HepG2 (cell line): ENCODE measurements at regions not wholly inside any gene's neighbourhood (a gene's known extent, or its start where the extent isn't known, plus 50 kb on each side); places are given as distances from the start of the nearest gene placed in this dataset.

Experiments used
- AGO1 ChIP-seq: fragments of 200-400 bp; formaldehyde crosslinking; IDR thresholded peaks from 2 replicates; pipeline ENCODE4 v1.6.1; 2017; ENCODE audit warnings: mild to moderate bottlenecking, low read depth, low read length, moderate library complexity; ENCODE audit not compliant: poor library complexity, severe bottlenecking
- CSRNP2 ChIP-seq: sonication (generic); formaldehyde crosslinking; conservative IDR thresholded peaks from 2 replicates; pipeline ENCODE4 v1.8.0; 2022; ENCODE audit warnings: low read depth, missing genetic modification reagents
- GLI4 ChIP-seq: sonication (generic); formaldehyde crosslinking; IDR thresholded peaks from 2 replicates; pipeline ENCODE4 v1.5.1; 2020; ENCODE audit warnings: missing genetic modification reagents, mild to moderate bottlenecking, moderate library complexity, borderline replicate concordance
- HBP1 ChIP-seq: IDR thresholded peaks from 2 replicates; pipeline ENCODE4 v1.6.1; 2016; ENCODE audit warnings: low read depth, control low read depth
- JARID2 ChIP-seq: sonication (generic); formaldehyde crosslinking; IDR thresholded peaks from 2 replicates; pipeline ENCODE4 v1.8.1; 2023; ENCODE audit warnings: missing genetic modification reagents, inconsistent platforms; ENCODE audit not compliant: insufficient replicate concordance
- MAFG ChIP-seq: sonication (generic); formaldehyde crosslinking; IDR thresholded peaks from 2 replicates; pipeline ENCODE4 v1.5.1; 2020; ENCODE audit warnings: mild to moderate bottlenecking, missing genetic modification reagents
- NBN ChIP-seq: fragments of 450-650 bp; conservative IDR thresholded peaks from 2 replicates; pipeline ENCODE4 v1.6.1; 2017
- PITX1 ChIP-seq: sonication (generic); formaldehyde crosslinking; IDR thresholded peaks from 2 replicates; pipeline ENCODE4 v1.5.1; 2020; ENCODE audit warnings: mild to moderate bottlenecking, missing genetic modification reagents
- STAG1 ChIP-seq: sonication (generic); formaldehyde crosslinking; IDR thresholded peaks from 2 replicates; pipeline ENCODE4 v1.4.0; 2020; ENCODE audit warnings: missing genetic modification reagents
- STAT5B ChIP-seq: sonication (generic); formaldehyde crosslinking; IDR thresholded peaks from 2 replicates; pipeline ENCODE4 v1.4.0; 2020; ENCODE audit warnings: missing genetic modification reagents
- TCF7 ChIP-seq: sonication (generic); IDR thresholded peaks from 2 replicates; pipeline ENCODE4 v1.6.1; 2016; ENCODE audit warnings: antibody characterized with exemption, low read depth
- TGIF2 ChIP-seq: IDR thresholded peaks from 2 replicates; pipeline ENCODE4 v1.6.1; 2016; ENCODE audit warnings: control low read depth, missing compliant biosample characterization
- THAP8 ChIP-seq: sonication (generic); formaldehyde crosslinking; IDR thresholded peaks from 2 replicates; pipeline ENCODE4 v1.5.1; 2020; ENCODE audit warnings: missing genetic modification reagents, mild to moderate bottlenecking, borderline replicate concordance
- ZFAT ChIP-seq: sonication (generic); formaldehyde crosslinking; conservative IDR thresholded peaks from 2 replicates; pipeline ENCODE4 v1.8.1; 2023; ENCODE audit warnings: missing genetic modification reagents, inconsistent platforms
- ZNF12 ChIP-seq: sonication (generic); formaldehyde crosslinking; IDR thresholded peaks from 2 replicates; pipeline ENCODE4 v1.5.0; 2020; ENCODE audit warnings: missing genetic modification reagents
- ZNF569 ChIP-seq: sonication (generic); formaldehyde crosslinking; IDR thresholded peaks from 2 replicates; pipeline ENCODE4 v1.5.0; 2020; ENCODE audit warnings: mild to moderate bottlenecking, missing genetic modification reagents, moderate library complexity, borderline replicate concordance
- ZNF570 ChIP-seq: sonication (generic); formaldehyde crosslinking; IDR thresholded peaks from 2 replicates; pipeline ENCODE4 v1.4.0; 2020; ENCODE audit warnings: mild to moderate bottlenecking, missing genetic modification reagents, borderline replicate concordance
- ZNF615 ChIP-seq: sonication (generic); formaldehyde crosslinking; IDR thresholded peaks from 2 replicates; pipeline ENCODE4 v1.5.0; 2020; ENCODE audit warnings: mild to moderate bottlenecking, missing genetic modification reagents, borderline replicate concordance
- ZNF646 ChIP-seq: sonication (generic); formaldehyde crosslinking; IDR thresholded peaks from 2 replicates; pipeline ENCODE4 v1.9.0; 2021; ENCODE audit warnings: mild to moderate bottlenecking, missing genetic modification reagents
- ZNF784 ChIP-seq: sonication (generic); formaldehyde crosslinking; IDR thresholded peaks from 2 replicates; pipeline ENCODE4 v1.5.1; 2020; ENCODE audit warnings: missing genetic modification reagents, mild to moderate bottlenecking, borderline replicate concordance

- TF ChIP-seq ZNF615 (CRISPR knock-in tag) (no peak), AGO1 (no peak), PITX1 (peak; percentile 44), HBP1 (no peak), ZNF646 (CRISPR knock-in tag) (peak; percentile 82; the same call in 1 of the 2 replicates), TGIF2 (CRISPR knock-in tag) (no peak), STAT5B (CRISPR knock-in tag) (no peak), MAFG (CRISPR knock-in tag) (no peak), ZFAT (no peak), ZNF12 (peak; percentile 55), CSRNP2 (CRISPR knock-in tag) (no peak), GLI4 (CRISPR knock-in tag) (no peak), NBN (no peak), TCF7 (peak; percentile 96), STAG1 (CRISPR knock-in tag) (no peak; the same call in 1 of the 2 replicates), ZNF569 (CRISPR knock-in tag) (no peak), ZNF570 (CRISPR knock-in tag) (no peak), THAP8 (CRISPR knock-in tag) (no peak; the same call in 1 of the 2 replicates), JARID2 (CRISPR knock-in tag) (peak; percentile 74), ZNF784 (no peak)
Observed at GRCh38 chr2:224145751-224146355, 106.8 kb upstream of the SERPINE2 start (continued).
